ENCODE measurements at regions not wholly inside any gene's neighbourhood (a gene's known extent, or its start where the extent isn't known, plus 50 kb on each side); places are given as distances from the start of the nearest gene placed in this dataset.

DNA sequence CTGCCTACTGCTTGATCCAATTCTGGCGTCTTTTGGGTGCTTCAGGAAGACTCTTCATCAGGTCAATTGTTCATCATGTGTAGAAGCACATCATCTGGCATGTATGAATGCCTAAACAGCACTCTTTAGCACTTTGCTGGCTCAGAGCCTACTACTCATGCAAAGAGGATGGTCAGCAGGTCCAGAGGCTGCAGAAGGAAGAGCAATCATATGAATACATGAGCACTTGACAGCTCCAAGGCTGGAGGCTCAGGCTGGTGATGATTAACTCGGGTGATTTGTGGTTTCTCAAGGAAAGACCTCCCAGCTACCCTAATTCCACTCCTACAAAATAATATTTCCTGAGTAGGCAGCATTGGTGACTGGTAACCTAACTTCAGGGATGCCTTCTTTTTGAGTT is 103.8 kb upstream of the CXCL13 start:
- no peaks in the 10 kb centered on the region for H3K9me2 ChIP-seq (ENCODE audit: insufficient read depth, low read length)
- H3K4me2 ChIP-seq (ENCODE audit: low read length): no peak overlapping the region
- no peaks in the 10 kb centered on the region for H4K20me1 ChIP-seq (ENCODE audit: insufficient read depth)
- no peaks in the 10 kb centered on the region for H3K79me2 ChIP-seq (replicated peaks; ENCODE audit: insufficient read depth, low read length)
- H3K36me3 ChIP-seq (ENCODE audit: insufficient read depth, low read length): no peaks in the 10 kb centered on the region
- no peak overlapping the region for H3K27ac ChIP-seq (ENCODE audit: low read length)
- no peak overlapping the region for H3K9ac ChIP-seq (ENCODE audit: low read length)
- no peak for TF ChIP-seq REST (IDR thresholded peaks at IDR 0.05; ENCODE audit: borderline replicate concordance)
- no peak for TF ChIP-seq RAD21 (conservative IDR thresholded peaks at IDR 0.05)
- no peak for TF ChIP-seq TAF1 (IDR thresholded peaks at IDR 0.05; ENCODE audit: low read depth)
- no peak for TF ChIP-seq EP300 (conservative IDR thresholded peaks at IDR 0.05; ENCODE audit: poor library complexity, severe bottlenecking)
- TF ChIP-seq SMC3 (conservative IDR thresholded peaks at IDR 0.05; ENCODE audit: poor library complexity): no peak
- no peak for TF ChIP-seq MXI1 (conservative IDR thresholded peaks at IDR 0.05; ENCODE audit: poor library complexity, severe bottlenecking)
- no peak for TF ChIP-seq POLR2AphosphoS5 (IDR thresholded peaks at IDR 0.05)
- TF ChIP-seq, protein P1, sequence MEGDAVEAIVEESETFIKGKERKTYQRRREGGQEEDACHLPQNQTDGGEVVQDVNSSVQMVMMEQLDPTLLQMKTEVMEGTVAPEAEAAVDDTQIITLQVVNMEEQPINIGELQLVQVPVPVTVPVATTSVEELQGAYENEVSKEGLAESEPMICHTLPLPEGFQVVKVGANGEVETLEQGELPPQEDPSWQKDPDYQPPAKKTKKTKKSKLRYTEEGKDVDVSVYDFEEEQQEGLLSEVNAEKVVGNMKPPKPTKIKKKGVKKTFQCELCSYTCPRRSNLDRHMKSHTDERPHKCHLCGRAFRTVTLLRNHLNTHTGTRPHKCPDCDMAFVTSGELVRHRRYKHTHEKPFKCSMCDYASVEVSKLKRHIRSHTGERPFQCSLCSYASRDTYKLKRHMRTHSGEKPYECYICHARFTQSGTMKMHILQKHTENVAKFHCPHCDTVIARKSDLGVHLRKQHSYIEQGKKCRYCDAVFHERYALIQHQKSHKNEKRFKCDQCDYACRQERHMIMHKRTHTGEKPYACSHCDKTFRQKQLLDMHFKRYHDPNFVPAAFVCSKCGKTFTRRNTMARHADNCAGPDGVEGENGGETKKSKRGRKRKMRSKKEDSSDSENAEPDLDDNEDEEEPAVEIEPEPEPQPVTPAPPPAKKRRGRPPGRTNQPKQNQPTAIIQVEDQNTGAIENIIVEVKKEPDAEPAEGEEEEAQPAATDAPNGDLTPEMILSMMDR (IDR thresholded peaks at IDR 0.05; ENCODE audit: poor library complexity, severe bottlenecking): no peak
- no peak for TF ChIP-seq EZH2 (IDR thresholded peaks at IDR 0.05; ENCODE audit: borderline replicate concordance, insufficient read depth, low read length, poor library complexity, severe bottlenecking)
- H2AFZ ChIP-seq (ENCODE audit: low read depth, low read length): no peak overlapping the region
- no peaks in the 10 kb centered on the region for H3K9me3 ChIP-seq (ENCODE audit: low read length)
- no peaks in the 10 kb centered on the region for H3F3A ChIP-seq (ENCODE audit: insufficient read depth, low read length, poor library complexity, severe bottlenecking)
- H3K27me3 ChIP-seq (ENCODE audit: insufficient read depth, low read depth, low read length): no peaks in the 10 kb centered on the region
- H3K4me3 ChIP-seq (ENCODE audit: low read length): no peak overlapping the region

DNA sequence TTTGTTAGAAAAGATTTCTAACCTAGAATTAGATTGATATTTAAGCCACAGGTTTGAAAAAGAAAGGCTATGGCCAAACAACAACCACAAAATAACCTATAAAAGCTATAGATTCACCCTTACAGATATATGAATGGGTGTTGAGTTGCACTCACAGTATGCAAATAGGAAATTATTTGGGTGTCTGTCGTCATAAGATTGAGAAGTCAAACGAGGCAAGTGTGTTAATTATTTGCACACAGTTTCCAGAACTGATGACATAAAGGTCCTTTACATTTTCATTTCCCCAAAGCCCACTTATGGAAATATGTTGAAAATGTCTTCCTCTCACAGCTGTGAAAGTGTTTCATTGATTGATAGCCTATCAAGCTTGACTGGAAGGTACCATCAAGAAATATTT is 101.2 kb upstream of the CXCL13 start:
- Histone ChIP-seq H2AFZ (ENCODE audit: low read depth, low read length) (no peak overlapping the region), H3K79me2 (replicated peaks; ENCODE audit: insufficient read depth, low read length) (no peaks in the 10 kb centered on the region), H3K27me3 (ENCODE audit: insufficient read depth, low read depth, low read length) (no peaks in the 10 kb centered on the region), H3K27ac (ENCODE audit: low read length) (no peak overlapping the region), H3K9ac (ENCODE audit: low read length) (no peak overlapping the region), H3K4me2 (ENCODE audit: low read length) (no peak overlapping the region), H4K20me1 (ENCODE audit: insufficient read depth) (no peaks in the 10 kb centered on the region), H3K9me2 (ENCODE audit: insufficient read depth, low read length) (no peaks in the 10 kb centered on the region), H3K36me3 (ENCODE audit: insufficient read depth, low read length) (no peaks in the 10 kb centered on the region), H3K4me3 (ENCODE audit: low read length) (no peak overlapping the region), H3F3A (ENCODE audit: insufficient read depth, low read length, poor library complexity, severe bottlenecking) (no peaks in the 10 kb centered on the region), H3K9me3 (ENCODE audit: low read length) (no peaks in the 10 kb centered on the region)
- no peak for TF ChIP-seq TAF1 (IDR thresholded peaks at IDR 0.05; ENCODE audit: low read depth)
- no peak for TF ChIP-seq EZH2 (IDR thresholded peaks at IDR 0.05; ENCODE audit: borderline replicate concordance, insufficient read depth, low read length, poor library complexity, severe bottlenecking)
- no peak for TF ChIP-seq EP300 (conservative IDR thresholded peaks at IDR 0.05; ENCODE audit: poor library complexity, severe bottlenecking)
- TF ChIP-seq RAD21 (conservative IDR thresholded peaks at IDR 0.05): no peak
- no peak for TF ChIP-seq SMC3 (conservative IDR thresholded peaks at IDR 0.05; ENCODE audit: poor library complexity)
- no peak for TF ChIP-seq REST (IDR thresholded peaks at IDR 0.05; ENCODE audit: borderline replicate concordance)
- TF ChIP-seq POLR2AphosphoS5 (IDR thresholded peaks at IDR 0.05): no peak
- TF ChIP-seq MXI1 (conservative IDR thresholded peaks at IDR 0.05; ENCODE audit: poor library complexity, severe bottlenecking): no peak
- TF ChIP-seq, protein P1 (IDR thresholded peaks at IDR 0.05; ENCODE audit: poor library complexity, severe bottlenecking): no peak

All from neural cell (in vitro differentiated cells).